IMR-90 (cell line): ENCODE measurements at regions not wholly inside any gene's neighbourhood (a gene's known extent, or its start where the extent isn't known, plus 50 kb on each side); places are given as distances from the start of the nearest gene placed in this dataset.
A peak's percentile ranks its signal among the peaks of the same experiment; 100 is the strongest.

Source experiments
- ATAC-seq: fragments of 200-7000 bp; cut with Tn5 transposase; 2 replicates; pipeline ENCODE4 v1.9.1; 2020; ENCODE audit warnings: low read depth, mild to moderate bottlenecking, moderate library complexity
- BruUV-seq: library from RNA; stranded (reverse); fragments of 400-500 nt; replicated peaks from 2 replicates; lab custom pipeline; 2021; lab: Mats Ljungman, UMichigan
- CTCF ChIA-PET: fragments of 300-600 bp; formaldehyde crosslinking; extraction: SDS; loops from one replicate; lab custom pipeline; 2021; ENCODE audit warnings: antibody characterized with exemption; lab: Yijun Ruan, JAX
- POLR2A ChIA-PET: fragments of 300-600 bp; sonication (Branson Sonifier 250); formaldehyde crosslinking; loops from one replicate; lab custom pipeline; 2022; ENCODE audit warnings: antibody characterized with exemption; ENCODE audit not compliant: unreplicated experiment; lab: Charles Lee
- DNase-seq: peaks from one replicate; pipeline ENCODE4 v3.0.0; 2013
- H2AFZ ChIP-seq: replicated peaks from 2 replicates; pipeline ENCODE3; 2013; ENCODE audit warnings: low read length, mild to moderate bottlenecking; ENCODE audit not compliant: poor library complexity
- H2AK5ac ChIP-seq: 2 replicates; pipeline ENCODE4 v1.6.1; 2013; ENCODE audit warnings: low read depth, low read length, inconsistent platforms
- H2AK9ac ChIP-seq: replicated peaks from 2 replicates; pipeline ENCODE3; 2013; ENCODE audit warnings: mild to moderate bottlenecking, low read depth, low read length, moderate library complexity; ENCODE audit not compliant: poor library complexity
- H2BK120ac ChIP-seq: 2 replicates; pipeline ENCODE4 v1.6.1; 2013; ENCODE audit warnings: low read depth, low read length, inconsistent platforms
- H2BK15ac ChIP-seq: 3 replicates; pipeline ENCODE4 v1.6.1; 2013; ENCODE audit warnings: low read depth, low read length, inconsistent platforms
- H2BK20ac ChIP-seq: 2 replicates; pipeline ENCODE4 v1.6.1; 2013; ENCODE audit warnings: low read depth, mild to moderate bottlenecking, inconsistent platforms, low read length, moderate library complexity
- H2BK5ac ChIP-seq: 2 replicates; pipeline ENCODE4 v1.6.1; 2013; ENCODE audit warnings: mild to moderate bottlenecking, low read depth, low read length, inconsistent platforms; ENCODE audit not compliant: poor library complexity, severe bottlenecking
- H3K14ac ChIP-seq: replicated peaks from 2 replicates; pipeline ENCODE4 v1.6.1; 2013; ENCODE audit warnings: low read depth, low read length, inconsistent platforms
- H3K18ac ChIP-seq: 2 replicates; pipeline ENCODE4 v1.6.1; 2013; ENCODE audit warnings: low read depth, low read length, control low read depth
- H3K23ac ChIP-seq: 2 replicates; pipeline ENCODE4 v1.6.1; 2013; ENCODE audit warnings: low read depth, low read length, inconsistent platforms
- H3K27ac ChIP-seq: 2 replicates; pipeline ENCODE4 v1.5.1; 2013; ENCODE audit warnings: mild to moderate bottlenecking, control low read depth, low read length; ENCODE audit not compliant: insufficient read depth
- H3K27me3 ChIP-seq: 2 replicates; pipeline ENCODE4 v1.6.1; 2013; ENCODE audit warnings: low read length; ENCODE audit not compliant: control insufficient read depth, insufficient read depth
- H3K36me3 ChIP-seq: 2 replicates; pipeline ENCODE4 v1.6.1; 2013; ENCODE audit warnings: low read length, mixed read lengths; ENCODE audit not compliant: control insufficient read depth, insufficient read depth
- H3K4ac ChIP-seq: 2 replicates; pipeline ENCODE4 v1.6.1; 2013; ENCODE audit warnings: low read depth, low read length, inconsistent platforms
- H3K4me1 ChIP-seq: 2 replicates; pipeline ENCODE4 v1.6.1; 2013; ENCODE audit warnings: low read length, mixed read lengths; ENCODE audit not compliant: control insufficient read depth, insufficient read depth
- H3K4me2 ChIP-seq: 2 replicates; pipeline ENCODE4 v1.6.1; 2013; ENCODE audit warnings: low read depth, mild to moderate bottlenecking, control low read depth, low read length, moderate library complexity
- H3K4me3 ChIP-seq: 2 replicates; pipeline ENCODE4 v1.5.1; 2013; ENCODE audit warnings: low read depth, mild to moderate bottlenecking, control low read depth, low read length, moderate library complexity; ENCODE audit not compliant: insufficient read depth
- H3K56ac ChIP-seq: 2 replicates; pipeline ENCODE4 v1.6.1; 2013; ENCODE audit warnings: low read length, inconsistent platforms; ENCODE audit not compliant: insufficient read depth; ENCODE audit errors: extremely low read depth
- H3K79me1 ChIP-seq, 2 experiments: 2 replicates each; pipeline ENCODE4 v1.6.1; 2013; ENCODE audit warnings: low read length in 2 of 2, inconsistent platforms in 1 of 2, low read depth in 1 of 2
- H3K9ac ChIP-seq: 2 replicates; pipeline ENCODE4 v1.6.1; 2013; ENCODE audit warnings: low read depth, low read length, control low read depth
- H3K9me1 ChIP-seq: 2 replicates; pipeline ENCODE4 v1.6.1; 2013; ENCODE audit warnings: low read length, inconsistent platforms; ENCODE audit not compliant: insufficient read depth
- H3K9me3 ChIP-seq: 2 replicates; pipeline ENCODE4 v1.6.1; 2013; ENCODE audit warnings: low read length; ENCODE audit not compliant: control insufficient read depth, insufficient read depth
- H4K20me1 ChIP-seq: 2 replicates; pipeline ENCODE4 v1.6.1; 2013; ENCODE audit warnings: low read length, inconsistent platforms; ENCODE audit not compliant: insufficient read depth
- H4K5ac ChIP-seq: 2 replicates; pipeline ENCODE4 v1.6.1; 2013; ENCODE audit warnings: mild to moderate bottlenecking, low read depth, low read length, control low read depth
- H4K8ac ChIP-seq, 2 experiments: 2 replicates each; pipeline ENCODE4 v1.6.1; 2013; ENCODE audit warnings: low read depth in 2 of 2, low read length in 2 of 2, control low read depth in 1 of 2, inconsistent platforms in 1 of 2
- H4K91ac ChIP-seq: 2 replicates; pipeline ENCODE4 v1.6.1; 2013; ENCODE audit warnings: low read depth, low read length, inconsistent platforms; ENCODE audit not compliant: insufficient read depth
- BHLHE40 ChIP-seq: fragments of 150-350 bp; IDR thresholded peaks from 2 replicates; pipeline ENCODE4 v1.6.1; 2016; ENCODE audit warnings: mild to moderate bottlenecking, low read depth, low read length
- FOS ChIP-seq: fragments of 150-350 bp; IDR thresholded peaks from 2 replicates; pipeline ENCODE4 v1.6.1; 2016; ENCODE audit warnings: low read depth, low read length
- WGBS, 2 experiments: methylation state at CpG; one replicate each; pipeline versions ENCODE4 v1.1.5 to v1.1.7; 2013; ENCODE audit warnings: missing lambda C conversion rate in 2 of 2; ENCODE audit not compliant: insufficient read length in 1 of 2; ENCODE audit errors: extremely low coverage in 2 of 2; 5-methylcytosine and 5-hydroxymethylcytosine counted together
- dilution Hi-C: fragments of 300-500 bp; cut with HindIII; formaldehyde crosslinking; loops from one replicate; pipeline ENCODE4 v1.14.3; 2018; ENCODE audit warnings: low sequenced_read_pairs; ENCODE audit not compliant: unreplicated experiment
- in situ Hi-C: fragments of 300-500 bp; cut with MboI; formaldehyde crosslinking; loops from 3 replicates; pipeline ENCODE4 v1.14.3; 2019; ENCODE audit warnings: low sequenced_read_pairs, inconsistent platforms, mixed read lengths
- intact Hi-C: fragments of 100-400 bp; cut with micrococcal nuclease; formaldehyde crosslinking; loops from 2 replicates; pipeline ENCODE4 v1.10.0; 2022
- TF ChIP-seq, protein P1 (sequence below): fragments of 150-350 bp; IDR thresholded peaks from 2 replicates; pipeline ENCODE4 v1.6.1; 2017; ENCODE audit warnings: mild to moderate bottlenecking, antibody characterized with exemption, low read length, low read depth
- TF ChIP-seq, protein P2 (sequence below): fragments of 150-350 bp; IDR thresholded peaks from 2 replicates; pipeline ENCODE4 v1.6.1; 2016; ENCODE audit warnings: low read depth, mild to moderate bottlenecking, low read length, moderate library complexity, borderline replicate concordance

DNA sequence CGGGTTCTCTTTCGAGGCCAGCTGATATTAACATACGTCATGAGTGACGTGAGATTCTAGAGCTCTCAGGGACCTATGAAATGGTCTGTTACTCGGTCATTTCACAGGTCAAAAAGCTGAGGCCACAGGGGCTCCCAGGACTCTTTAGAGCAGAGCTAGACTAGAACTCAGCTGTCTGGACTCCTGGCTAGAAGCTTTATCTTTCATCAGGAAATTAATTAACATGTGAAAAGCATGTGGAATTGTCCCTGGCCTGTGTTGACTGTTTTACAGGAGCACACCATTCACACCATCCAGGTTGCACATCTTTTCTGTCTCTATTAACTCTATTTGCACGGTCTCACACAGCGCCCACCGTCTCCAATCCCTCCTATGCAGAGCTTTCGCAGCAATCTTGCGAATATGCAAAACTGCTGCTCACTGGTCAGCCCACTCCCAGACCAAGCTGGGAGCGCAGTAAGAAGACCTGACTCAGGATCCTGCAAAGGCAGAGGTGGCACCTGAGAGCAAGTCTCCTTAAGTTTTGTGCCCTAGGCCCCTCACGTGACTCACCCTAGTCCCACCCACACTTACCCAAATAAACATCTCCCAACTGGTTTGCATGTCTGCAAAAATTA is 522.5 kb downstream of the CD83 start:
- no TSS peak for BruUV-seq
- H4K20me1 ChIP-seq, result no peaks in the 10 kb centered on the region
- intact Hi-C loops, result no loop called here

More for the DNA sequence above, 522.5 kb downstream of the CD83 start:
- TF ChIP-seq, protein P1, sequence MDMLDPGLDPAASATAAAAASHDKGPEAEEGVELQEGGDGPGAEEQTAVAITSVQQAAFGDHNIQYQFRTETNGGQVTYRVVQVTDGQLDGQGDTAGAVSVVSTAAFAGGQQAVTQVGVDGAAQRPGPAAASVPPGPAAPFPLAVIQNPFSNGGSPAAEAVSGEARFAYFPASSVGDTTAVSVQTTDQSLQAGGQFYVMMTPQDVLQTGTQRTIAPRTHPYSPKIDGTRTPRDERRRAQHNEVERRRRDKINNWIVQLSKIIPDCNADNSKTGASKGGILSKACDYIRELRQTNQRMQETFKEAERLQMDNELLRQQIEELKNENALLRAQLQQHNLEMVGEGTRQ, result peak; percentile 42; the same call in 1 of the 2 replicates
- TF ChIP-seq BHLHE40, result peak; percentile 34; the same call in 1 of the 2 replicates
- TF ChIP-seq, protein P2, sequence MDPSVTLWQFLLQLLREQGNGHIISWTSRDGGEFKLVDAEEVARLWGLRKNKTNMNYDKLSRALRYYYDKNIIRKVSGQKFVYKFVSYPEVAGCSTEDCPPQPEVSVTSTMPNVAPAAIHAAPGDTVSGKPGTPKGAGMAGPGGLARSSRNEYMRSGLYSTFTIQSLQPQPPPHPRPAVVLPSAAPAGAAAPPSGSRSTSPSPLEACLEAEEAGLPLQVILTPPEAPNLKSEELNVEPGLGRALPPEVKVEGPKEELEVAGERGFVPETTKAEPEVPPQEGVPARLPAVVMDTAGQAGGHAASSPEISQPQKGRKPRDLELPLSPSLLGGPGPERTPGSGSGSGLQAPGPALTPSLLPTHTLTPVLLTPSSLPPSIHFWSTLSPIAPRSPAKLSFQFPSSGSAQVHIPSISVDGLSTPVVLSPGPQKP, result no peak
- peak; percentile 12; the same call in 1 of the 2 replicates for TF ChIP-seq FOS
- dilution Hi-C loops (no loop called here), in situ Hi-C loops (no loop called here)
- H3K23ac ChIP-seq, result no peak overlapping the region
- no peak overlapping the region for H2AFZ ChIP-seq
- no peak overlapping the region for H2BK120ac ChIP-seq
- ATAC-seq (no peak; the same call in 1 of the 2 replicates), DNase-seq (peak; percentile 45)
- H3K9ac ChIP-seq, result no peak overlapping the region
- H3K14ac ChIP-seq, result no peak overlapping the region
- peaks cover 2% of the 10 kb centered on the region; the same call in 1 of the 2 replicates for H3K27me3 ChIP-seq
- POLR2A ChIA-PET, result no interaction called here
- no peaks in the 10 kb centered on the region for H3K9me3 ChIP-seq
- H3K4me2 ChIP-seq, result no peak overlapping the region
- H2AK9ac ChIP-seq, result no peak overlapping the region
- 80% methylated on average over 11 of the region's 12 CpGs; no CpG with 5 or more reads in 1 of the 2 experiments for WGBS, 2 experiments
- H2BK20ac ChIP-seq, result 0 out of 2 replicates have a peak overlapping the region, but pooled peaks have one; percentile 3
- H2BK5ac ChIP-seq, result no peak overlapping the region
- H3K9me1 ChIP-seq, result no peaks in the 10 kb centered on the region
- H3K18ac ChIP-seq, result no peak overlapping the region
- H2BK15ac ChIP-seq, result no peak overlapping the region
- no peak overlapping the region for H4K91ac ChIP-seq
- H3K79me1 ChIP-seq, result no peaks in the 10 kb centered on the region
- no peak overlapping the region for H3K4ac ChIP-seq
- no peak overlapping the region for H3K27ac ChIP-seq
- 0 out of 2 replicates have a peak overlapping the region, but pooled peaks have one; percentile 28 for H2AK5ac ChIP-seq
- no peak overlapping the region for H3K4me3 ChIP-seq
- no peak overlapping the region for H3K56ac ChIP-seq
- CTCF ChIA-PET, result no interaction called here
- no peak overlapping the region for H4K8ac ChIP-seq
- peaks cover 10% of the 10 kb centered on the region for H3K4me1 ChIP-seq
- no peaks in the 10 kb centered on the region for H3K36me3 ChIP-seq
- no peak overlapping the region for H4K5ac ChIP-seq
